ENCODE measurements at regions not wholly inside any gene's neighbourhood (a gene's known extent, or its start where the extent isn't known, plus 50 kb on each side); places are given as distances from the start of the nearest gene placed in this dataset.
A peak's percentile ranks its signal among the peaks of the same experiment; 100 is the strongest.
"Not testable (repeated sequence)": the region's sequence is repeated elsewhere in the genome, so short reads cannot be mapped to it uniquely, and the experiment has no call there.

DNA sequence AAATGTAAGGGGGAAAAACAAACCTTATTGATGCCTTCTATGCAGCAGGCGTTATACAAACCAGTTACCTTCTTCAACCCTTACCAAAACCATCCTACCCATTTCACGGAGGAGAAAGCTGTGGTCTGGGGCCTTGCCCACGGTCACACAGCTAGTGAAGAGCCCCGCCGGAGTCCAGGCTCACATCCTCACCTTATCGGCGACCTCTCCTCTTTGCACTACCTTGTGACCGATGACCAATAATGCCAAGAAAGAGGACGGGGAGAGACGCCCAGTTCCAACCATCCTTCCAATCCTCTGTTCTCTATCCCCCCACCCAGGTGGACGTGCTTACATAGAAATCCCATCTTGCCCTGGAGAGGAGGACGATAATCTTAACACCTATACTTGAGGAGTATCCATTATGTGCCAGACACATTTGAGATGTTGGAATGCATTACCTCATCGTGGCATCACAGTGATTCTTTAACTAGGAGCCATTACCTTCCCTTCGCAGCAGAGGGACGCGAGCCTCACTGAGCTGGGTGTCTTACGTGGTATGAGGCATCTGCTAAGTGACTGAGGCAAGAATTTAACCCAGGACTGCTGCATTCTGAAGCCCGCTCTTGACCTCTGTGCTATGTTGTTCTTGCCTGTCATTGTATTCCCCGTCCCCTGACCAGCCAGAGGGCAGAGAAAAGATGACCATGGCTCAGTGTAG is 253.7 kb upstream of the B3GAT1 start:
- no peak for DNase-seq
- intact Hi-C loops (cut with DNase I), result no loop called here

DNA sequence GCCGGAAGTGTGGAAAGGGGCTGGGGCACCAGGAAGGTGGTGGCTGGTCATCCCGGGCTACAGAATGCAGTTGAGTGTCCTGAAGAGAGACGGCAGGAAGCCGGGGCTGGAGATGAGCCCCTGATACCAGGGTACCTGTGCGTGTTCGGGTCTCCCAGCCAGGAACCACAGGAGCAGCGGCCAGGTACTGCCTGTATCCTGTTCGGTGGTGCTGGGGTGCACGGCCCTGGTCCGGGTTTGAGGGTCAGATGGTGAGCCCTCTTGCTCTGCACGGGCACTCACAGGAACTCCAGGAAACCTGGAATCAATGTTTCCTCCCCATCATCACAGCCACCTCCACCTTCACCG is 253.1 kb upstream of the B3GAT1 start:
- intact Hi-C loops (cut with DNase I), result no loop called here
- DNase-seq, result no peak

DNA sequence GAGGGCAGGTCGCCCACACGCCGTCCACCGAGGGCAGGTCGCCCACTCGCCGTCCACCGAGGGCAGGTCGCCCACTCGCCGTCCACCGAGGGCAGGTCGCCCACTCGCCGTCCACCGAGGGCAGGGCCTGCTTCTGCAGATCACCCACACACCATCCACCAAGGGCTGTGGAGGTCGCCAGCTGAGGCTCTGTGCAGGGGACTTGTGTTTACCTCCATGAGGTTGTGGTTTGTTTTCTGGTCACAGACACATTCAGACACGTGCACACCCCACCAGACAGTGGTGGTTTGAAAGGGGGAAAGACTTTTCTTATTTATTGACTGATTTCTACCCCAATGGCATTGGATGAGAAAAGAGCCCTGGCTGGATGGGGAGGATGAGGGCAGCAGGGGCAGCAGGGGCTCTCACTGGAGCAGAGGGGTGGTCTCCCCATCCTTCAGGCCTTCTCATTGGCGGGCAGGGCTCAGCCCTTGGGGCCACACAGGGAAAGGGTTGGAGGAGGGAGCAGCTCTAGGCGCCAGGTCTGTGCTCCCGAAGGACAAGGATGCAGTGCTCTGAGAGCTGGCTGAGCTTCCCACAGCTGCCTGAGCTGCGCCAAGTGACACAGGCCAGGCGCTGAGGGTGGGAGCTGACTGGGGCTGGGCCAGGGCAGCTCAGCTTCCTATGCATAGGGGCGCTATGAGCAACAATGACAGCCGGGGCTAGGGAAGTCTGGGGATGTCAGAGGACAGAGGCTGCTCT is 252.6 kb upstream of the B3GAT1 start:
- intact Hi-C loops (cut with DNase I), result no loop called here

DNA sequence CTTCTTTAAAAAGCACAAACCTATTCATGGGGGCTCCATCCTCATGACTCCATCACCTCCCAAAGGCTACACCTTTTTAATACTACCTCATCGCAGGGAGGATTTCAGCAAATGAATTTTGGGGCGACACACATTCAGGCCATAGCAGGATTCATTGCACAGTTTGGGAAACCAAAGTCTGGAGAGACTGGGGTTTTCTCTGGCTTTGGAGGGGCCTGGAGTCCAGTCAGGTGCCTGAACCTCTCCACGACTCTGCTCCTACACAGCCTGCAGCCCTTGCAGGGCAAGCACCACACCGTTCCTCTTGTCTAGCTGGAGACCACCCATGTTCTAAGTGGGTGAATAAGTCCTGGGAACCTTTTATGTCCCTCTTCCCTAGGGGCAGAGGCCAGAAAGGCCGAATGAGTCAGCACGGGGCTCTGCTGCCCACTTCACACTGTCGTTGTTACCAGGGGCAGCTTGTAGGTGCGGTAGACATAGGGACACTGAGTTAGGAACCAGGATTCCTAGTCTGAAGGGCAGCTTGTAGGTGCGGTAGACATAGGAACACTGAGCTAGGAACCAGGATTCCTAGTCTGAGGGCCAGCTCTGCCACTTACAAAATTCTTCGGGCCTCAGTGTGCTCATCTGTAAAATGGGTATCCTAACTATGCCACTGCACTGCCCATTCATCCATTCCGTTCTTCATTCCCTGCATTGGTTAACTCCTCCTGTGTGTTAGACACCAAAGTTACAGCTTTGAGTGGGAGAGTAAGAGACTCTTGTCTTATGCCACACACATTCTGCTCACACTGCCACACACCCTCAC is 251.7 kb upstream of the B3GAT1 start:
- intact Hi-C loops (cut with DNase I), result no loop called here
- DNase-seq, result no peak

More for the DNA sequence above, 252.6 kb upstream of the B3GAT1 start:
- peak in 1 of 10 donors; percentile 76 for DNase-seq

DNA sequence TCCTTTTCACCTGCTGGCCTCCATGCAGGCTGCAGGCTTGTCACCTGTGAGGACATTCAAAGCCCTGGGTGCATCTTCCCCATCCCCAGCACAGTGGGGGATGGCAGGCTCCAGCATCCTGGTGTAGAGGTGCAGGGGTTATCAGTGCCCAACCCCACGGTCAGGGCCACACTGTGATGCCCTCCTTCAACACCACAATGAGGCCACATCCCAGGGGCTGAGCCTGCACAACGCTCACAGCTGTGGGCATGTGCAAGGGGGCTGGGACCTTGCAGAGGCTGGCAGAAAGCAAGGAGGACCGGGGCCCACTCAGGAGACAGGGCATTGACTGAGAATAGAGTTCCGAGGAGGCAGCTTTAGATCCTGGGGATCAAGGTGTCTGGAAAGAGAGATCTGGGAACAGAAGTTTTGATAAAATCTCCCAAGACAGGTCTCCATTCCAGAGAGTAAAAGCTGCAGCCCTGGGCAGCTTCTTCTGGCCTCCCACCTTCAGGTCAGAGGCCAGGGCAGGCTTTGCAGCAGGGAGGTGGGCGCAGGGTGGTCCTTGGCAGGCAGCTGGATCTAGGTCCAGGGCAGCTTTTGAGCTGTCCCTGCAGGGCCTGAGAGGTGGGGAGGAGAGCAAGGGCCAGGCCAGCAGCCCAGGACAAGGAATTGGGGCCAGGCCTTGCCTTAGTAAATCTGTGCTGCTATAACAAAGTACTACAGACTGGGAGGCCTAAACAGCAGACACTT is 250.8 kb upstream of the B3GAT1 start:
- intact Hi-C loops (cut with DNase I), result no loop called here
- DNase-seq, result no peak

DNA sequence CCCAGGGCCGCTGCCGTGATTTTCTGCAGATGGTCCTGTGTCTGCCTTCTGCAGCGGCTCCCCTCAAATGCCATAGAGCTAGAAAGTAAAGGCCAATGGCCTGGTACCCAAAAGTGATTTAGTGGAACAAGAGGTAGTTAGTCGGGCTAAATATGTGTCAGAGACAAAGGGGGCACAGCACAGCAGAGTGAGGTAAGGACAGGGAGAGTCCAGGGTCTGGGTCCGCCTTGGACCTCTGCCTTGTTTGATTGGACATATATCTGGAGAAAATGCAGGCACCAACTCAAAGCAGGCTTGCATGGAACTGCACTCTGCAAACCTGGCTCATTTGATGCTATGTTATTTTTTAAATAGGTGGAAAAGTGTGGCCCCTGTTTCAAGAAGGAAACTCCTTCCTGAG is 249.6 kb upstream of the B3GAT1 start:
- intact Hi-C loops (cut with DNase I), result no loop called here
- DNase-seq, result no peak

DNA sequence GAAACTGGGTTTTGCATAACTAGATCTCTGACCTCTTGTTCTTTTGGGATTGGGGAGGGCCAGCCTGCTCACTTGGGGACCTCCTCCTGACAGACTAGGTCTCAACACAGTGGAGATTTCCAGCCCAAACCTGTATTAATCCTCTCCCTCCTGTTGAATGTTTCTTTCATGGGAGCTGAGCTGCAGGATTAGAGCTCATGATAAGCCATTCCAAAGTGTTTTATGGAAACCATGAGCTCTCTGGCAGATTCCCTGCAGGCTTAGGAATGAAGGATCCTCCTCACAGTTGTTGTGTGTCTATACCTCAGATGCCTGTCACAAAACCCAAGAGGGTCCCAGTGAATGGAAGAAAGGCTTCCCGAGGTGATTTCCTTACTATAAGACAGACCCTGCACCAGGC is 248.4 kb upstream of the B3GAT1 start:
- peak in 1 of 10 donors; percentile 4 for DNase-seq

DNA sequence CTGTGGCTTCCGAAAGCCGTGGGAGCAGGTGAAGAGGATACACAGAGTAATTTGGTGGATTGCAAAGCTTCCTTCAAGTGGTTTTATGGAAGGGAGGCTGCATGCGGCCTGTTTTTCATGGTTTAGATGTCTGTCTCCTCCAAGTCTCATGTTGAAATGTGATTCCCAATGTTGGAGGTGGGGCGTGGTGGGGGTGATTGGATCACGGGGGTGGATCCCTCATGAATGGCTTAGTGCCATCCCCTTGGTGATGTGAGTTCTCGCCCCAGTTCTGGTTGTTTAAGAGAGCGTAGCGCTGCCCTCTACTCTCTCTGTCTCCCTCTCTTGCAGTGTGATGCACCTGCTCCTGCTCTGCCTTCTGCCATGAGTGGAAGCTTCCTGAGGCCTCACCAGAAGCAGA is 247.8 kb upstream of the B3GAT1 start:
- DNase-seq, result no peak
- intact Hi-C loops (cut with DNase I), result no loop called here

More for the DNA sequence above, 248.4 kb upstream of the B3GAT1 start:
- intact Hi-C loops (cut with DNase I), result no loop called here

DNA sequence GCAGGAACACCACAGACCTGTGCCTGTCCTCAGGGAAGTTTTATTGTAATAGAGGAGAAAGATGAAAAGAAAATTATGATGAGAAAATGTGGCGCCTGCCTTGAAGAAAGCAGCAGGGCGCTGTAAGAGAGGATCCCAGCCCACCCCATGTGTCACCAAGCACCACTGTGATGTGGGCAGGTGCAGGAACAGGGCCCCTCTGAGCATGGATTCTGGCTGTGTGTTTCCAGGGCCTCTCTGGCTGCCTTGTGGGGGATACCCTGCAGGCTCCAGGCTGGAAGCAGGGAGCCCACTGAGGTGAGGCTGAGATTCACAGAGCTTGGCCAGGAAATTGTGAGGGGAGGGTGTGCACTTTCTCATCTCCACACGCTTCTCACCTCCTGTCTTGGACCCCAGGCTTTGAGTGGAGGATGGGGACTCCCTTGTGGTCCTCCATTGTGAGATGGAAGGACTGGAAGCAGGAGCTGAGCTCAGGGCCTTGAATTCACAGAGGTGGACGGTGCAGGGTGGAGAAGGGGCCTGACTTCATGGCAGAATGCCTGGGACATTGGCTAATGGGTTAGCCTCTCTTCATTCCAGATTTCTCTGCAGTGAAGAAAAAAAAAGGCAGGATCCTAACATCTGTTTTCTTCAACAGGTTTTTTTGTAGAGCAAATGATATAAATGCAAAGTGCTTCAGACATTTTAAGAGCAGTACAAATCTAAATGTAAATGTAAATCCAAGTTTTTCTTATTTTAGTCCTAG is 246.6 kb upstream of the B3GAT1 start:
- no peak for DNase-seq
- intact Hi-C loops (cut with DNase I), result no loop called here

DNA sequence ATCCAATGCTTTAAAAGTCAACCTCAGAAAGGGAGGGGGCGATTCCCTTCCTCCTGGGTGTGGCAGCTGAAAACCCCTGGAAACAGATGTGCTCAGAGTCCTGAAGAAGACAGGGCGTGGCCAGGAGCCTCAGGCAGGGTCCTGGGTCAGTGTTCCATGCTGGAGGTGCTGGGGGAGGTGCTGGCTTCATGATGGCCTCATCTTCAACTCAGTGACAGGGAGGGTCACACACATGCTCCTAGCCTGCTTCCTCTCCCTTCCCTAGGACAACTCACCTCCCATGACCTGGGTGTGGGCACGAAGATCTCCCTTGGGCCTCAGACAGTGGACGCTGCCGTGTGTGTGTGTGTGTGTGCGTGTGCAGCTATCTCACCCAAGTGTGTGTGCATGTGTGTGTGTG is 245.6 kb upstream of the B3GAT1 start:
- DNase-seq, result no peak
- intact Hi-C loops (cut with DNase I), result no loop called here

DNA sequence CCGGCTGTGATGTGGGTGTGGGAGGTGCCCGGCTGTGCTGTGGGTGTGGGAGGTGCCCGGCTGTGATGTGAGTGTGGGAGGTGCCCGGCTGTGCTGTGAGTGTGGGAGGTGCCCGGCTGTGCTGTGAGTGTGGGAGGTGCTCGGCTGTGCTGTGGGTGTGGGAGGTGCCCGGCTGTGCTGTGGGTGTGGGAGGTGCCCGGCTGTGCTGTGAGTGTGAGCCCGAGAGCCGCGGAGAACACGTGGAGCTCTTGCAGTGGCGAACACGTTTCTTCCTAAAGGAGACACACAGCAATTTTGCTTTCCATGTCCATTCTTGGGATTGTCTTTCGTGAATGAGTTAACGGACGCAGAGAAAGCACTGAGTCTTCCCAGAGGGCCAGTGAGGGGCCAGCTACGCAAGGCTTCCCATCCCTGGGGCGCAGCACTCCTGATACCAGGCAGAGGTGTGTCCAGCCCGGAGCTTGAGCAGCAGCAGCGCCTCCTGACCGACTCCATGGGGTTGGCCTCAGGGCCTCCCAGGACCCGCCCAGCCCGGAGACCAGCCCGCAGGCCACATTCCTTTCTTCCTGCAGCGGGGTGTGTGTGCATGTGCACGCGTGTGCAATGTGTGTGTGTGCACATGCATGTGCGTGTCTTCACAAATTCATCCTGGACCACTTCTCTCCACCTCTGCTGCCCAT is 245.0 kb upstream of the B3GAT1 start:
- DNase-seq, result peak in 2 of 10 donors; percentile 79 to 85
- intact Hi-C loops (cut with DNase I), result no loop called here

DNA sequence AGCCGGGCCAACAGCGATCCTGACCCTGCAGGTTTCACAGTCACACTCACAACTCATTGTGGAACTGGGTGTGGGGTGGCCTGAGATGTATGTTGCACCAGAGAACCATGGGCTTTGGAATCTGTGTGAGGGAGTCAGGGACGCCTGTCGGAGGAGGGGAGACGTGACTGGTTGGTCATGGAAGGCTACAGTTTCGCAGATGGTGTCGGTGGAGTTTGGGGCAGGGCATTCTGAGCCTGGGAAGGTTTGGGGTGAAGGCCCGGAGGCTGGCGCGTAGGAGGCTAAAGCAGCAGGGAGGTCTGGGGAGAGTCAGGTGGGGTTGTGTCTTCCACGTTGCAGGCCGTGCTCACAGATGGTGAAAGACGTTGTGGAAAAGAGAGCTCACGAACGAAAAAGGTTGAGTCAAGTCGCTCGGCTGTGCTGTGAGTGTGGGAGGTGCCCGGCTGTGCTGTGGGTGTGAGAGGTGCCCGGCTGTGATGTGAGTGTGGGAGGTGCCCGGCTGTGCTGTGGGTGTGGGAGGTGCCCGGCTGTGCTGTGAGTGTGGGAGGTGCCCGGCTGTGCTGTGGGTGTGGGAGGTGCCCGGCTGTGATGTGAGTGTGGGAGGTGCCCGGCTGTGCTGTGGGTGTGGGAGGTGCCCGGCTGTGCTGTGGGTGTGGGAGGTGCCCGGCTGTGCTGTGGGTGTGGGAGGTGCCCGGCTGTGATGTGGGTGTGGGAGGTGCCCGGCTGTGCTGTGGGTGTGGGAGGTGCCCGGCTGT is 244.2 kb upstream of the B3GAT1 start:
- intact Hi-C loops (cut with DNase I); DNase-seq: not testable (repeated sequence)

DNA sequence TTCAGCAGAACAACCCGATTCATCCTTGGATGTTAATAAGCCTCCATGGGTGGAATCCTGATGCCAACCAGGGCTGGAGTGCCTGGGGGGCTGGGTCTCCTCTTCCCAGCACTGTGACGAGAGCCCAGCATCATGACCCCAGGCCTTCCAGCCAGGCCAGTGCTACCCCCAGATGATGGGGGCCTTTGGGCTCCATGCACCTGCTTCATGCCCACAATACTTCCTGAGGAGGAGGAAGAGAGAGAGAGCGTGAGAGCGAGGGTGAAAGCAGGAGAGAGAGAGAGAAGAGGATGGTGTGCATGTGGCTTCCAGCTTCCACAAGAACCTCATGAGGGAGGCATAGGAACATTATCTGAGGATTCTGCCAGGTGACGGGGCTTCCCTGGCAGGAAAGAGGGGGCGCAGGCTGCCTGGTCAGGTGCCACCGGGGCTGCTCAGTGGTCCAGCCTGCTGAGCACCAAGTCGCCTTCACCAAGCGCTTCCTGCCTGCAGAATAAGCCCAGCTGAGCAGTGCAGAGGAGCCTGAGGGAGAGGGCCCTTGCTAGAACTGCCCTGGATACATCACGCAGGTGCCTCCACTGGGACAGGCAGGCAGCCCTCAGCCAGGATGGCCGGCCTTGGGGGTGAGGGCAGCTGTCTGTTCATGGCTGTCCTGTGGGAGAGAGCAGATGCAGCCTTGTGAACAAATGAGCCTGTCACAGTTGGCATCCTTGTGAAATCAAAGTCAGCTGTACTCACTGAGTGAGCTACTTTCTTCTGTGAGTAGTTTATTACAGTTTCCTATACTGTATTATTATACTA is 243.3 kb upstream of the B3GAT1 start:
- no peak for DNase-seq
- intact Hi-C loops (cut with DNase I), result no loop called here

DNA sequence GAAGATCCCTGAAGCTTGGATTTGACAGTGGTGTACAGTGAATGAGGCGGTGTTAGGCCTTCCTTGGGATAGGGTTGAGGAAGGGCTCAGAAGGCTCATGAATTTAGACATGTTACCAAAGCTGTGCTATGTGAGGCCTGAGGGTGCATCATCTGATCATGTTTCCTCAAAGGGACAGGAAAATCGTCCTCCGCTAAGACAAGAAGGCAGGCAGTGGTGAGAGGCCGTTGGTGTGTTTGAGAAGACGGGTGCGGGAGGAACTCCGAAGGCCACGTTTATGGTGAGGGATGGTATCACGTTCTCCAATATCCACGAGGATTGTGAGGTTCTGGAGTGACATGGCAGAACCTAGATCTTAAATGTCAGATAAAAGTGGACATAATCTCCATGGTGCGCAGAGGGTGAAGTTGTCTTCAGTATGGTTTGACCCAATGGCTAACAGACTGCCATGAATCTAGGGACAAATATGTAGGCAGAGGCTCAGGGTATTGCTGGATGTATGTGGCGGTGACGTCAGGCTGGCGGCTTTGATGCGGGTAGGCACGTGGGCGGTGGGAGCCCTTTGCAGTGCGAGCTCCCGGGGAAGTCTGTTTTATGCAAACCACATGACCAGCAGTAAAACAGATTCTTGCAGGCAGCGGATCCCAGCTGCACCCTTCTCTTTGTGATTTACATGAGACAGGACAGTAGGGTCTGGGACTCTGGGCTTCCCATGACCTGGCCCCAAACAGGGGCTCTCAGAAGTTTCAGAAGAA is 242.3 kb upstream of the B3GAT1 start:
- intact Hi-C loops (cut with DNase I), result no loop called here
- DNase-seq, result peak in 3 of 10 donors; percentile 78 to 88 (median 82)

DNA sequence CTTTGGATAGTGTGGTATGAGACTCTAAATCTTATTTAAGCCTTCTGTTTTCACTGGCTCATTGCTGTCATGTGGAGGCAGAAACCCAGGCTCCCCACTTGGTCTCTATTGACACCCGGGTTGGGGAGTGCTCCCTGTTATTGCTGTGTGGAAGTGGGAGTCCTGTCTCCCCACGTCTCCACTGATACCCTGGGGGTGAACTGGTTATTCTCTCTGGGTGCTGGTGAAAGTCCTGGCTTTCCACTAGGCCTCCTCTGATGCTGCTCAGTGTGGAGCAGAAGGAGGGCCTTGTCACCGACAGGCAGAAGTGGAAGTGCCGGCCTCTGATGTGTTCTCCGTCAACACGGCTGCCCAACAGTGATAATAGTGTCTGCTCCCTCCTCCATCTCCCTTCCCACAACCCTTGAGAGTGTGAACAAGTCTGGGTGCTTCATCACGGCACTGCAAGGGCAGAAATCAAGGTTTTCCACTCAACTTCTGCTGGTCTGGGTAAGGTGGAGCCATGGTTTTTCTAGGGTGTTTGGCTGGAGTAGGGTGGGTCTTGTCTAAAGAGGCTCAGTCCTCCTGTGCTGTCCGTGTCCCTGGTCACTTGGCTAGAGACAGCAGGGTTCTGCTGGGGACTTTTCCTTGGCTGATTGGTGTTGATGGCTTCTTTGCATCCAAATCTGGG is 240.7 kb upstream of the B3GAT1 start:
- intact Hi-C loops (cut with DNase I), result no loop called here
- DNase-seq, result no peak

DNA sequence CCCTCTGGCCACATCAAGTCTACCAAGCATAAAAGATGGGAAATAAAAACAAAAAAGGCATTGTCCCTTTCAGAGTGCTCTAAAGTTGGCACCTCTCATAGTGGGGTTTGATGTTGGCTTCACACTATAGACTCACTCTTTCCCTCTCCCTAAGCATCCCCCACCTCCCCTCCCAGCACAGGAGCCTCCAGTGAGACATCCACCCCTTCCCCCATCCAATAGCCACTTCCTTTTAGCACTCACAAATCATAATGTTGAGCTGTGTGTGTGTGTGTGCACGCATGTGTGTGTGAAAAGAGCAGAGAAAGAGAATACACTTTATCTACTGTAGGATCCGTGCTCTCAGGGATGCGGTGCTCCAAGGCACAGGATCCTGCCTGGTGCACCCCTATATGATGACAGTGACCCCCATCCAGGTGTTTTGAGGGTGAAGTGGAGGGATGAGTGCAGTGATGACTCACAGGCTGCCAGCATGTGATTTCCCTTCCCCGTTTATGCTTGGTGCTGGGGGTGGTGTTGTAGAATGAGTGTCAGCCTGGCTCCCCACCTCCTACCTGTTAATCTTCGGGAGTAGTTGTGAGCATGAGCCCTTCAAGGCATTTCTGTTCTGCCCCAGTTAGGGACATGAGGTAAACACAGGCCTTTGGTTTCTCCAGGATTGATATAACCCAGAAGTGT is 235.2 kb upstream of the B3GAT1 start:
- peak in 1 of 10 donors; percentile 25 for DNase-seq
- intact Hi-C loops (cut with DNase I), result no loop called here
